ENCODE measurements at regions not wholly inside any gene's neighbourhood (a gene's known extent, or its start where the extent isn't known, plus 50 kb on each side); places are given as distances from the start of the nearest gene placed in this dataset.

DNA sequence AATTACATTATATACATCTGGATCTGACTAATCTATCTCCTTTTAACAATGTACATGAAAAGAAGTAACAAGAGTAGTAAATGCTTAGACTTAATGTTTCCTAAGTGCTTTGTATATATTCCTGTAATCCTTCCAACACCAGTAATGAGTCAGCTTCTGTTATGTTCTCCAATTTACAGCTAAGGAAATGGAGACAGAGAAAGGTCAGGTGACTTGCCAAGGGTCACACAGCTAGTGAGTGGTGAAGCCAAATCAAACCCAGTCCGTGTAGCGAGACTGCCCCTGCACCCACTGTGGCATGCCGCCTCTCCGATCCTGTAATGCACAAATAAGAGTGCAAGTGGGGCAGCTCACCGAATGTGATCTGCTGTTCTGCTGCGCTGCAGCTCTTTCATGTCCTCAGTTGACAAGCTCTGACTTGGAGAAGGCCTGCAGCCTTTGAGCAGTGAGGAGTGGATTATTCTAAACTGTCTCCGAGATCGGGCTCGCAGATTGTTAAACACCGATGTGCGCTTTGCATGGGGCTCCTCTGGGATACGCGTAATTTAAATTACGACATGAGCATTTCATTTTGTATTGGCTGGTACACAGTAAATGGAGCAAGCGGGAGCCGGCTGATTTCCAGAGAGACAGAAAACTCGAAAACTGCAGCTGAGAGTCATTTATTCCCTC lies 65.1 kb upstream of the KTN1 start:
- TF ChIP-seq HDGF (IDR thresholded peaks at IDR 0.05) (no peak), ASH2L (IDR thresholded peaks at IDR 0.05; ENCODE audit: borderline replicate concordance, low read depth) (no peak), POLR2AphosphoS2 (IDR thresholded peaks at IDR 0.05; ENCODE audit: low read depth, low read length) (no peak), ZNF274 (IDR thresholded peaks at IDR 0.05; ENCODE audit: insufficient read depth, insufficient read length) (no peak), TCF7 (IDR thresholded peaks at IDR 0.05; ENCODE audit: borderline replicate concordance) (no peak), SP1 (IDR thresholded peaks at IDR 0.05; ENCODE audit: low read depth, low read length) (no peak), BHLHE40 (IDR thresholded peaks at IDR 0.05; ENCODE audit: borderline replicate concordance in 1 of 2, low read depth in 2 of 2, low read length in 1 of 2) (no peak), IKZF1 (conservative IDR thresholded peaks at IDR 0.05) (no peak), FOXM1 (IDR thresholded peaks at IDR 0.05; ENCODE audit: low read depth, low read length) (no peak), IRF4 (IDR thresholded peaks at IDR 0.05; ENCODE audit: low read depth, low read length) (no peak), PAX8 (IDR thresholded peaks at IDR 0.05) (no peak), NBN (IDR thresholded peaks at IDR 0.05) (no peak)
- TF ChIP-seq, protein P1, sequence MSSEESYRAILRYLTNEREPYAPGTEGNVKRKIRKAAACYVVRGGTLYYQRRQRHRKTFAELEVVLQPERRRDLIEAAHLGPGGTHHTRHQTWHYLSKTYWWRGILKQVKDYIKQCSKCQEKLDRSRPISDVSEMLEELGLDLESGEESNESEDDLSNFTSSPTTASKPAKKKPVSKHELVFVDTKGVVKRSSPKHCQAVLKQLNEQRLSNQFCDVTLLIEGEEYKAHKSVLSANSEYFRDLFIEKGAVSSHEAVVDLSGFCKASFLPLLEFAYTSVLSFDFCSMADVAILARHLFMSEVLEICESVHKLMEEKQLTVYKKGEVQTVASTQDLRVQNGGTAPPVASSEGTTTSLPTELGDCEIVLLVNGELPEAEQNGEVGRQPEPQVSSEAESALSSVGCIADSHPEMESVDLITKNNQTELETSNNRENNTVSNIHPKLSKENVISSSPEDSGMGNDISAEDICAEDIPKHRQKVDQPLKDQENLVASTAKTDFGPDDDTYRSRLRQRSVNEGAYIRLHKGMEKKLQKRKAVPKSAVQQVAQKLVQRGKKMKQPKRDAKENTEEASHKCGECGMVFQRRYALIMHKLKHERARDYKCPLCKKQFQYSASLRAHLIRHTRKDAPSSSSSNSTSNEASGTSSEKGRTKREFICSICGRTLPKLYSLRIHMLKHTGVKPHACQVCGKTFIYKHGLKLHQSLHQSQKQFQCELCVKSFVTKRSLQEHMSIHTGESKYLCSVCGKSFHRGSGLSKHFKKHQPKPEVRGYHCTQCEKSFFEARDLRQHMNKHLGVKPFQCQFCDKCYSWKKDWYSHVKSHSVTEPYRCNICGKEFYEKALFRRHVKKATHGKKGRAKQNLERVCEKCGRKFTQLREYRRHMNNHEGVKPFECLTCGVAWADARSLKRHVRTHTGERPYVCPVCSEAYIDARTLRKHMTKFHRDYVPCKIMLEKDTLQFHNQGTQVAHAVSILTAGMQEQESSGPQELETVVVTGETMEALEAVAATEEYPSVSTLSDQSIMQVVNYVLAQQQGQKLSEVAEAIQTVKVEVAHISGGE (CRISPR knock-in tag; IDR thresholded peaks at IDR 0.05): no peak
- TF ChIP-seq, protein P2, sequence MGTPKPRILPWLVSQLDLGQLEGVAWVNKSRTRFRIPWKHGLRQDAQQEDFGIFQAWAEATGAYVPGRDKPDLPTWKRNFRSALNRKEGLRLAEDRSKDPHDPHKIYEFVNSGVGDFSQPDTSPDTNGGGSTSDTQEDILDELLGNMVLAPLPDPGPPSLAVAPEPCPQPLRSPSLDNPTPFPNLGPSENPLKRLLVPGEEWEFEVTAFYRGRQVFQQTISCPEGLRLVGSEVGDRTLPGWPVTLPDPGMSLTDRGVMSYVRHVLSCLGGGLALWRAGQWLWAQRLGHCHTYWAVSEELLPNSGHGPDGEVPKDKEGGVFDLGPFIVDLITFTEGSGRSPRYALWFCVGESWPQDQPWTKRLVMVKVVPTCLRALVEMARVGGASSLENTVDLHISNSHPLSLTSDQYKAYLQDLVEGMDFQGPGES (IDR thresholded peaks at IDR 0.05): no peak
- H3K27me3 ChIP-seq (replicated peaks in 1 of 2; ENCODE audit: control insufficient read depth in 2 of 2, insufficient read depth in 2 of 2, low read length in 1 of 2): no peaks in the 10 kb centered on the region
- WGBS (ENCODE audit: insufficient coverage, insufficient replicate concordance, low lambda C conversion rate, missing lambda C conversion rate): 93% methylated on average over 17 of the region's 17 CpGs
- intact Hi-C loops (cut with micrococcal nuclease; ENCODE audit: unreplicated experiment): no loop called here
- no peaks in the 10 kb centered on the region for H3K4me1 ChIP-seq (ENCODE audit: control insufficient read depth, insufficient read depth, low read length)
- H4K20me1 ChIP-seq (ENCODE audit: control insufficient read depth, insufficient read depth): no peaks in the 10 kb centered on the region
- no peaks in the 10 kb centered on the region for H3K9me3 ChIP-seq (replicated peaks; ENCODE audit: control insufficient read depth, insufficient read depth, low read length)
- H3K9ac ChIP-seq (ENCODE audit: control insufficient read depth, insufficient read depth, low read length): no peak overlapping the region
- CTCF ChIA-PET: no interaction called here
- BruUV-seq (replicated peaks): no TSS peak
- no peak for FAIRE-seq
- RAD21 ChIA-PET (ENCODE audit: unreplicated experiment): no interaction called here
- POLR2A ChIA-PET: no interaction called here
- no peak overlapping the region for H2AFZ ChIP-seq (ENCODE audit: control insufficient read depth, low read depth, low read length)
- H3K4me3 ChIP-seq: no peak overlapping the region
- no peak overlapping the region for H3K4me2 ChIP-seq (ENCODE audit: control insufficient read depth, insufficient read depth)
- ATAC-seq: no peak
- H3K36me3 ChIP-seq (ENCODE audit: control insufficient read depth in 2 of 2, insufficient read depth in 2 of 2, low read length in 1 of 2): no peaks in the 10 kb centered on the region
- no peak for DNase-seq (ENCODE audit: low read depth, low spot score)
- no peaks in the 10 kb centered on the region for H3K79me2 ChIP-seq (ENCODE audit: control insufficient read depth, insufficient read depth, low read length)
- H3K27ac ChIP-seq (ENCODE audit: control insufficient read depth, insufficient read depth): no peak overlapping the region
- SMC1A ChIA-PET (ENCODE audit: uncharacterized antibody, unreplicated experiment): no interaction called here
- in situ Hi-C loops (cut with MboI): no loop called here
